IPS-NIHi7 (cell line): ENCODE measurements at regions not wholly inside any gene's neighbourhood (a gene's known extent, or its start where the extent isn't known, plus 50 kb on each side); places are given as distances from the start of the nearest gene placed in this dataset.
"Not testable (repeated sequence)": the region's sequence is repeated elsewhere in the genome, so short reads cannot be mapped to it uniquely, and the experiment has no call there.

Experiments
- DNase-seq: peaks from one replicate; pipeline ENCODE4 v3.0.0; 2012; ENCODE audit warnings: mixed read lengths; ENCODE audit errors: extremely low spot score

GRCh38 chr6:27854421-27854820, 57.8 kb downstream of the OR2B2 start:
- DNase-seq = no peak

DNA sequence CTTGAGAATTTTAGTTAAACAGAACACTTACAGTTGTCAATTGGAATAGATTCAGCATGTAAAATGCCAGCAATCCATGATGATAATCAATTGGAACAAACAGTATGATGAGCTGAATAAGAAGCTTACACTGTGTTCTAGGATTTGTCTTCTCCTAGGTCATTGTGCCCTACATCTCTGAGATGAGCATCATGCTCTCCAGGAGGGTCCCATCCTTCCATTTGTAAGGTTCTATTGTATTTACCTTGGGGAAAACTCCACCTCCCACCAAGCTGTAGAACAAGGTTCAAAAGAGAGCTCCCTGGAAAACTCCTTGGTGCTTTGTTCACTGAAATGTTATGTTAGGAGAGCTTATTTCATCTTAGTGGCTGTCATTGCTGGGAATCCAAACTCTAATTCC, 60.8 kb downstream of the OR2B2 start:
- DNase-seq = no peak

- DNase-seq = not testable (repeated sequence)
Measured at GRCh38 chr6:27849001-27849400, 63.2 kb downstream of the OR2B2 start.

DNA sequence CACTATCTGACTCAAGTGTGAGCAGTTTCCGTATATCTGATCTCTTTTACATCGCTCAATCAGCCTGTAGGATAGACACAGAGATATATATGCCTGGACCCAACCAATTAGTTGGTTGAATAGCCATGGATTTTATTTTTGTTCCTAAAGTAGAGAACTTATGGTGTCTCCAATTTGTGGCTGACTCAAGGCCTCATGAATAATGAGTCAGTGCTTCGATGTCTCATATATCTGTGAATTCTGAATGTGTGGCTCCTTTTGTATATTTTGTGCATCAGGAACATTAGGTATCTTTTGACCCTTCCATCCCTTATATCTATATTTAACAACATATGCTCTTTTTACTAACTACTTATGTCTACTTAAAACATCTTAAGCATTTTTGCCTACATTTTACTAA, 64.5 kb downstream of the OR2B2 start:
- no peak for DNase-seq

- no peak for DNase-seq
Measured at GRCh38 chr6:27840572-27840971, 71.6 kb downstream of the OR2B2 start.

DNA sequence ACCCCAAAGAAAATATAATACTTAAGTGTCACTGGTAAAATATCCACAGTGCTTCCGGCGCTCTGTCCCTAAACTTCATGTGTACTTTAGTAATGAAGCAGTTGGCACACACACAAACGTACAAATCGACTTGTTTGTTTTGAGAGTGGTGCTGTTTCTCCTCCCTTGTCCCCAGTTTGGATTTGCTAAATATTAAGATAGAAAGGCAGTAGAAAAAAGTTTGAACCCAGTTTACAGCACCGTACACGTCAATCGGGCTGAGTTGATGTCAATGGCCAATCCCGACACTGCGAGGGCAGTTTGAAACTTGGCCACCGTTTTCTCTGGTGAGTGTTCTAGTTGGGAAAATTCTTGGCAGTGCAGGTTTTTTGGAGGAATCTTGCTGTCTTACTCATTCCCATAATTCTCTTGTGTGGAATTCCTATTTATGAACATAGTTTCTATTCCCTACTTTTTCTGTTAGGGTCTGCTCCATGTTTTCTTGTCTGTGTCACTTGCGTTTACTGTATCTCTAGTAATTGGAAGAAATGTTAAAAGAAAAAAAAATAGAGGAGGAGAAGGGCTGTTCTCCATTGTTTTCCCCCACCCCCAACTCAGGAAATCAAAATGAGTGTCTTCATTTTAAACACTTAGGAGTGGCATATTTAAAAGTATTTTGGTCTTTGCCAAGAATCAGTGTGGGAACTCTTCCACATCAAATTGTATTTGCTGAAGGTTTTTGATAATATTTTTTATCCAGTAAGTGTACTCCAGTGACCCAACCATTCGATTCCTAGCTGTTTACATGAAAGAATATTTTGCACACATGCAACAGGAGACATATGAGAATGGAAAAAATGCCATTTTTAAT, 72.3 kb downstream of the OR2B2 start:
- DNase-seq = no peak

GRCh38 chr6:27838945-27839625, 73.1 kb downstream of the OR2B2 start:
- no peak for DNase-seq

DNA sequence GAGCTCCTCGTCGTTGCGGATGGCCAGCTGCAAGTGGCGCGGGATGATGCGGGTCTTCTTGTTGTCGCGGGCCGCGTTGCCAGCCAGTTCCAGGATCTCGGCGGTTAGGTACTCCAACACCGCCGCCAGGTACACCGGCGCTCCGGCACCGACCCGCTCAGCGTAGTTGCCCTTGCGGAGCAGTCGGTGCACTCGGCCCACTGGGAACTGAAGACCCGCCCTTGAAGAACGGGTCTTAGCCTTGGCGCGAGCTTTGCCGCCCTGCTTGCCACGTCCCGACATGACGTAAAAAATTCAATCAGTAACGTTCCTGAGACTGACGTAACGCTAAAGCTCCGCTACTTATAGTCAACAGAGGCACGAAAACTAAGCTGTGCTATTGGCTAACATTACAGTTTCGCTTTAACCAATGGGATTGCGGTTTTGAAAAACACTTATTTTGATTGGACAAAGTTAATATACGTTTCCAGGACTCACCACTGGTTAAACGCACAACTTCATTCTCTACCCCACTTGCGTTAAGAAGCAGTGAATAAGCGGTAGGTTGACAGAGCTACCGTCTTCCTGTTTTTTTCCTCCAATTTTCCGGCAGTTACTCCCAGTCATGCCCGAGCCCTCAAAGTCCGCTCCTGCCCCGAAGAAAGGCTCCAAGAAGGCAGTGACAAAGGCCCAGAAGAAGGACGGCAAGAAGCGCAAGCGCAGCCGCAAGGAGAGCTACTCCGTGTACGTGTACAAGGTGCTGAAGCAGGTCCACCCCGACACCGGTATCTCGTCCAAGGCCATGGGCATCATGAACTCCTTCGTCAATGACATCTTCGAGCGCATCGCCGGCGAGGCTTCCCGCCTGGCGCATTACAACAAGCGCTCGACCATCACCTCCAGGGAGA, 73.9 kb downstream of the OR2B2 start:
- peak; percentile 80 for DNase-seq

DNA sequence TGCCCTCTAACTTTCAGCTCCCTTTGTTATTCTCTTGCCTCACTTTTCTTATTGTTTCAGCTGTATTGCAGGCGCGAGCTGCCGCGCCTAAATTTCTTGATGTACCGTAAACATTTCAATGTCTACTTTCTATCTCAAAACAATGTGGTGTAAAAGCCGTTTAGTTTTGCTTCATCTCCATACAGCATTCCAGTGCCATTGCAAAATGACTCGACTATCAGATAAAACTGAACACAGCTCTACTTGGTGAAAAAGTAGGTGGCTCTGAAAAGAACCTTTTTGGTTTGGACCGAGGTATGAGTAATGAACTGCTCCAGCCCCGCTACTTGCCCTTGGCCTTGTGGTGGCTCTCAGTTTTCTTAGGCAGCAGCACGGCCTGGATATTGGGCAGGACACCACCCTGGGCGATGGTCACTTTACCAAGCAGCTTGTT, 74.6 kb downstream of the OR2B2 start:
- no peak for DNase-seq

GRCh38 chr6:27836783-27837624, 75.2 kb downstream of the OR2B2 start:
- peak; percentile 23 for DNase-seq

GRCh38 chr6:27836141-27836782, 75.9 kb downstream of the OR2B2 start:
- no peak for DNase-seq

DNA sequence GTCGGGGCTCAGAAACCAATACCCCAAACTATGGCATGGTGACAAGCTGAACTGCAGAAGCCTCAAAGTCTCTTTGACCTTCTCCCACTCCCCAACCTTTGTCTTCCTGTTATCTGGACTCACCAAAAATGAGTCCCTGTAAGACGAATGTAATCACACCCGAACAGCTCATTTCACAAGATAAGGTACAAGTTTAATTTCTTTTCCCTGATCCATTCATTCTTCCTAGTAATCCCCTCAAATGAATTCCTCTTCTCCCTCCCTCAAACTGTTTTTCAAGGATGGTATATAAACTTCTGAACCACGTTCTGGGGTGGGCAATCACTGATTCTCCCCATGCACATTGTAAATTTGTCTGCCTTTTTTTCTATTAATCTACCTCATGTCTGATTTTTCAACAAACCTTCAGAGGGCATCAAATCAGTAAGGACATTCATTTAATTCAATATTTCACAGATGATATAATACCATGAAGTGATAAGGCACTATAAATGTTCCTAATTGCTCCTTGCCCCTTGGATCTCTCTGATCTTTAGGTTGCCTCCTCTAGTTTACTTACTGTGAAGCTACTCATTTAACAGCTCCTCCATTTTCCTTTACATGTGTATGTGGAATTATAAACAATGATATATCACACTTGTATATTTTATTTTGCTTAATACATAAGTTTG, 77.2 kb downstream of the OR2B2 start:
- DNase-seq = no peak

GRCh38 chr6:27834384-27834783, 77.8 kb downstream of the OR2B2 start:
- DNase-seq = no peak

- not testable (repeated sequence) for DNase-seq
Measured at GRCh38 chr6:27831434-27832081, 80.6 kb downstream of the OR2B2 start.

DNA sequence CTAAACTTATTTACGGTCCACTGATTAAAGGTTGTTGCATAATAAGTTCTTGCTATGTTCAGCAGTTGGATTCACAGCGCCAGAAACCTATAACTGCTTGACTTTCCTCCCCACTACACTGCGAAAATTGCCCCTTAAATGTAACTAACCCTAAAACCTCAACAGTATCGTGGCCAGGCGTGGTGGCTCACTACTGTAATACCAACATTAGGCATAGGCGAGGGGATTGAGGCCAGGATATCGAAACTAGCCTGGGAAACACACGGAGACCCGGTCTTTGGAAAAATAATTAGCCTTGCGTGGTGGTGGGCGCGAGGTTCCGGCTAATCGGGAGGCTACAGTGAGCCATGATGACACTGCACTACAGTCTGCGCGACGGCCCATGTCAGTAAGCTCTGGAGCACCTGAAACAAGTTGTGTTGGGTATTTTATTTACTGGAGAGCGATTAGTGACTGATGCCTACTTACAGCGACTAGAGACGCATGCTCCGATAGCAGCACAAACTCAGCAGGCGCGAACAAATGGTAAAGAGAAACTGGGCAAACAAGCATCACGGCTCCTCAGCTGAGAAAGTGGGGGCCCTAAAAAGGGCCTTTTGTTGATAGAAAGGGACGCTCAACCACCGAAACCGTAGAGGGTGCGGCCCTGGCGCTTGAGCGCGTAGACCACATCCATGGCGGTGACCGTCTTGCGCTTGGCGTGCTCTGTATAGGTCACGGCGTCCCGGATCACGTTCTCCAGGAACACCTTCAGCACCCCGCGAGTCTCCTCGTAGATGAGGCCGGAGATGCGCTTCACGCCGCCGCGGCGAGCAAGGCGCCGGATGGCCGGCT, 81.4 kb downstream of the OR2B2 start:
- DNase-seq = not testable (repeated sequence)

GRCh38 chr6:27830212-27830599, 82.0 kb downstream of the OR2B2 start:
- DNase-seq = no peak

DNA sequence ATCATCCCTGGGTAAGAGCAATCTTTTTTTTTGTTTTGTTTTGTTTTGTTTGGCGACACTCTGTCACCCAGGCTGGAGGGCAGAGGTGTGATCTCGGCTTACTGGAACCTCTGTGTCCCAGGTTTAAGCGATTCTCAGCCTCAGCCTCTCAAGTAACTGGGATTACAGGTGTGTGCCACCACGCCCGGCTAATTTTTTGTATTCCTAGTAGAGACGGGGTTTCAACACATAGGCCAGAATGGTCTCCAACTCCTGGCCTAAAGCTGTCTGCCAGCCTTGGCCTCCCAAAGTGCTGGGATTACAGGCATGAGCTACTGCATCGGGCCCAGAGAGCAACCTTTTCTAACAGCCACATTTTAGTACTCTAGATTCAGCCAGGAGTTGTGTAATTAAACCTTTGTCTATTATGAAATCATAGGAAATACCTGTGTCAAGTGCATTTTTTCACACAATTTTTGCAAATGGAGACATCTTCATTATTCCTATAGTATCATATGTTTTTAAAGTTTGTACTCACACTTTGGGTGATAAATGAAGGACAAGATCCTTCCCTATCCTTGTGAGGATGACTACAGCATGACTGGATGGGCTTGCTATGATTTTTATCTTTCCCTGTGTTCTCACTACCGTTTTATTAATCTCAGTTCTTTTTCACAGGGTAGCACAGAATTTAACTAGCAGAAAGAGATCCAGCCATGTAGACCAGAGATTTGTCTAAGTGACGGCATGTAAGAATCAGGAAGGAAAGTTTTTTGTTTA, 82.6 kb downstream of the OR2B2 start:
- DNase-seq = no peak

DNA sequence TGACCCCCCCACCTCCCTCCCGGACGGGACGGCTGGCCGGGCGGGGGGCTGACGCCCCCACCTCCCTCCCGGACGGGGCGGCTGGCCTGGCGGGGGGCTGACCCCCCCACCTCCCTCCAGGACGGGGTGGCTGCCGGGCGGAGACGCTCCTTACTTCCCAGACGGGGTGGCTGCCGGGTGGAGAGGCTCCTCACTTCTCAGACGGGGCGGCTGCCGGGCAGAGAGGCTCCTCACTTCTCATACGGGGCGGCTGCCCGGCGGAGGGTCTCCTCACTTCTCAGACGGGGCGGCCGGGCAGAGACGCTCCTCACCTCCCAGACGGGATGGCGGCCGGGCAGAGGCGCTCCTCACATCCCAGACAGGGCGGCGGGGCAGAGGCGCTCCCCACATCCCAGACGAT, 84.7 kb downstream of the OR2B2 start:
- not testable (repeated sequence) for DNase-seq
